ENCODE measurements at regions not wholly inside any gene's neighbourhood (a gene's known extent, or its start where the extent isn't known, plus 50 kb on each side); places are given as distances from the start of the nearest gene placed in this dataset.

DNA sequence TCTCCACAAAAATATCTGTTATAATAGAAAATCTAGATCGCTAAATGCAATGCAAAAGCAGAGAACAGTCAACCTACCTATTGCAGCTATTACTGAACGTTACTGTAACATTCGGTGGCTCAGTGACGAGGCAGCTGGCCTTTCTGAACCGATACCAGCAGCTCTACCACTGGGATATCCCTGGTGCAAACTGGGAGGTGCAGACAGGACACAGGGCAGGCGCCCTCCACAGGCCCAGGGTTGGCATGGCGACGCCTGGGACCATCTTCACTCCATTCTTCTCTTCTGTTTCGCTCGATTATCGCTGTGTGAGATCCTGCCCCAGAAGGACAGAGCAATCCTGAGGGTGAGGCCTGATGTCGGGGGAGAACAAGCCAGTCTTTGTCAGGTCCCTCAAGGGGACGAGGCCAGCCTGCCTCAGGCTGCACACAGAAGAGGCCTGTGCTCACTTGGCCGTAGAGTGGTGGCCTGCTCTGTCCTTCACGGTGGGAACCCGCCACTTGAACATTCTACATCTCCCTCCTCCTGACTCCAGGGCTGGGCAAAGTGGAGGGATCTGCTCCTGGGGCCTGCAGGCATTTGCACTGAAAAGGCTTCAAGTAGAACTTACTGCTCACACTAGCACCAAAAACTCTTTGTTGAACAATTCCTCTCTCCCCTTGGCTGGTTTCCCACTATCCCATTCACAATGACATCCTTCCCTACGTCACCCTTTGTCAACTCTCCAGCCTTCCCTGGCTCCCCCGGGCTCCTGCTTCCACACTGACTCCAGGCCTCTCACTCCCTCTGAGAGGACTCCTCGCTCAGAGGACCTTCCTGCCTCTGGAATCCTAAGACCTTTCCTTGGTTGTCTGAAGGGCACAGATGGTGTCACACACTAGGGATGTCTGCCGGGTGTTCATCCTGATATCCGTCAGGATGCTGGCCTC is 49.7 kb downstream of the CYRIA start:
- no peak for DNase-seq (ENCODE audit: low read depth)
- no peak overlapping the region for H3K4me3 ChIP-seq (ENCODE audit: low read length)
- TF ChIP-seq, protein P1, sequence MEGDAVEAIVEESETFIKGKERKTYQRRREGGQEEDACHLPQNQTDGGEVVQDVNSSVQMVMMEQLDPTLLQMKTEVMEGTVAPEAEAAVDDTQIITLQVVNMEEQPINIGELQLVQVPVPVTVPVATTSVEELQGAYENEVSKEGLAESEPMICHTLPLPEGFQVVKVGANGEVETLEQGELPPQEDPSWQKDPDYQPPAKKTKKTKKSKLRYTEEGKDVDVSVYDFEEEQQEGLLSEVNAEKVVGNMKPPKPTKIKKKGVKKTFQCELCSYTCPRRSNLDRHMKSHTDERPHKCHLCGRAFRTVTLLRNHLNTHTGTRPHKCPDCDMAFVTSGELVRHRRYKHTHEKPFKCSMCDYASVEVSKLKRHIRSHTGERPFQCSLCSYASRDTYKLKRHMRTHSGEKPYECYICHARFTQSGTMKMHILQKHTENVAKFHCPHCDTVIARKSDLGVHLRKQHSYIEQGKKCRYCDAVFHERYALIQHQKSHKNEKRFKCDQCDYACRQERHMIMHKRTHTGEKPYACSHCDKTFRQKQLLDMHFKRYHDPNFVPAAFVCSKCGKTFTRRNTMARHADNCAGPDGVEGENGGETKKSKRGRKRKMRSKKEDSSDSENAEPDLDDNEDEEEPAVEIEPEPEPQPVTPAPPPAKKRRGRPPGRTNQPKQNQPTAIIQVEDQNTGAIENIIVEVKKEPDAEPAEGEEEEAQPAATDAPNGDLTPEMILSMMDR (IDR thresholded peaks at IDR 0.05; ENCODE audit: insufficient read depth, low read depth, low read length, missing control alignments) = no peak

DNA sequence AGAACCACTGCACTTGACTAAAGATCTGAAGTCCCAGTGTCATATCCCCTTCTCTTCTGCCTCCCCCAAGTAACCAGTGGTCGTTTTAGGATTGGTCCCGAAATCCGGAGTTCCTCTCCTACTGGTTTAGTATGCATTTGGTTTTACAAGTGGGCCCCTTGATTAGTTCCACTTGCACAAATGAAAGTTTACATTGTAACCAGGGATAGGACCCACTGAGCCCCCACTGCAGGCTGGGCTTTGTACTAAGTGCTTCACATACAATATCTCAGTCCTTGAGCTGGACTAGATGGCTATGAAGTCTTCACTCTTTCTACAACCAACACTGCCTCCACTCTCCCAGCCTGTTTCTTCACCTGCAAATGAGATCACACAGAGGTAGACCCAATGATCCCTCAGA is 50.4 kb downstream of the CYRIA start:
- TF ChIP-seq, protein P1 (IDR thresholded peaks at IDR 0.05; ENCODE audit: insufficient read depth, low read depth, low read length, missing control alignments) = no peak
- DNase-seq (ENCODE audit: low read depth) = no peak
- H3K4me3 ChIP-seq (ENCODE audit: low read length) = no peak overlapping the region

DNA sequence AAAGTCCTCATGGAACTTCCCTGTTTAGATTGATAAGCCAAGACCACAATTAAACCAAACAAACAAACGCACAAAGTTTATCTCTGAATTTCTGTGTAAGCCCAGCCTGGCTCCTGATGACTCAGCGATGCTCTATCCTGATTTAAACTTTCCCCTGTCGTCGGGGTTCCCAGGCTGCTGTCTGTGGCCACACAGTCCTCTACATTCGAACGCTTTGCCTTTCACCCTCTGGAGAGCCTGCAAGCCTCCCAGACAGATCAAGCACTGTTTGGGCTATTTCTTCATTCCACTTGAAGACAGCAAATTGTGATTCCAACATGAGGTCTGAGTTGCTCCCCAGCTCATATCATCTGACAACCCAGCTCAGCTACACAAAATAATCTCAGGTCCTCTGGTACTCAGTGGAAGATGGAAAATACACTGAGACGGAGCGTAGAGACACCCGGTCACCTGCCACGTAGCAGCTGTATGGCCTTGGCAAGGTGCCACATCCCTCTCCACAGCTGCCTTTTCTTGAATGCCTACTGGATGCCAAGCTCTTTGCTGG is 51.2 kb downstream of the CYRIA start:
- DNase-seq (ENCODE audit: low read depth) = no peak
- TF ChIP-seq, protein P1 (IDR thresholded peaks at IDR 0.05; ENCODE audit: insufficient read depth, low read depth, low read length, missing control alignments) = no peak
- no peak overlapping the region for H3K4me3 ChIP-seq (ENCODE audit: low read length)

DNA sequence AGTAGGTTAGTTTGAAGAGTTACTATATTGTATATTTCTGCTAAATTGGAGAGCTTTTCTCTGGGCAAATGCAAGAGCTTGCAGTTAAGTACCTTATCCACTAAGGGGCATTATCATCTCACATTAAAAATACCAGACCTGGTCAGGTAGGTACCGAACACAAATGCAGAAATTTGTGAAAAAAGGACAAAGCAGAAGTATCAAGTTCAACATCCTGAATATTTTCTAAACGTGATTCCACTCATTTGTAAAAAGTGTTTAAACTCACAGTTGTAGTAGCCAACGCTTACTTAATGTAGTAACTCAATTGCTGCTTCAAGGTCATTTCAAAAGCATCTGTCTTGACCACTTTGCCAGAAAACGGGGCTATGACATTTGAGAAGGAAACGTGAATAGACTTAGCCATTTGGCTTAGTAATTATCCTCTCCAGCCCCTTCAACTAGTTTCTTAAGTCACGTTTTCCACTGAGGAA is 52.1 kb downstream of the CYRIA start:
- H3K4me3 ChIP-seq (ENCODE audit: low read length) = no peak overlapping the region
- DNase-seq (ENCODE audit: low read depth) = peak; percentile 48
- TF ChIP-seq, protein P1 (IDR thresholded peaks at IDR 0.05; ENCODE audit: insufficient read depth, low read depth, low read length, missing control alignments) = peak; percentile 64

DNA sequence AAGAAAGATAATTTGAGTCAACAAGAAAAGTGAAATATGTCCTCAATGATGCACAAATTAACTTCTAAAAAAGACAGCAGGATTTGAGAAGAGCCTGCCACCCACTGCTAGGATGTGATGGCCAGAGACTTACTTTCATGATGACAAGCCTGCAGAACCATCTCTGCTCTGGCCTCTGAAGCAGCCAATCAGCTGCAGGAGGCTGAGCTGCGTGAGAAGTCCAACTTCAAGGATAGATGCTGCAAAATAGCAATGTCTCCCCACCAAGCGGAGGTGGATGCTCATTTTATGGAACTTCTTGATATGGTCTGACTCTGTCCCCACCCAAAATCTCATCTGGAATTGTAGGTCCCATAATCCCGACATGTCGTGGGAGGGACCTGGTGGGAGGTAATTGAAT is 53.1 kb downstream of the CYRIA start:
- TF ChIP-seq, protein P1 (IDR thresholded peaks at IDR 0.05; ENCODE audit: insufficient read depth, low read depth, low read length, missing control alignments) = no peak
- no peak for DNase-seq (ENCODE audit: low read depth)
- no peak overlapping the region for H3K4me3 ChIP-seq (ENCODE audit: low read length)

DNA sequence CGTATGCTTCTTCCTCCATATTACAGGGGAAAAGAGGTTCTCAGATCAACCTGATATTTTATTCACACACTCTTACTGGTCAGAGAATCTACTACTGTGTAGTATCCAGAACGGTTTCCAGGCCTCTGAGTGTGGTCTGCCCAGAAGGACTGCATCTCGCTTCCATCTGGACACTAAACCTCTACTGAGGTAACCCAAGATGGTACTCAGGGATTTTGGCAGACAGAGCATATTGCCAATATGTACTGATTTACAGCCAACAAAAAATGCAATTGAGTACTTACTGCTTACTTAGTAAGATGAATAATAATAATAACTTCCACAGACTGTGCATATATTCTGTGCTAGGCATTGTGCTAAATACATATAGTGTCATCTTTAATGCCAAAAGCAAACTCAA is 55.8 kb downstream of the CYRIA start:
- H3K4me3 ChIP-seq (ENCODE audit: low read length) = no peak overlapping the region
- TF ChIP-seq, protein P1 (IDR thresholded peaks at IDR 0.05; ENCODE audit: insufficient read depth, low read depth, low read length, missing control alignments) = no peak
- no peak for DNase-seq (ENCODE audit: low read depth)

Measured in epithelial cell of esophagus (primary cell).